HG02798 (cell line): ENCODE measurements at regions not wholly inside any gene's neighbourhood (a gene's known extent, or its start where the extent isn't known, plus 50 kb on each side); places are given as distances from the start of the nearest gene placed in this dataset.

ENCODE experiments used
- ATAC-seq: cut with Tn5 transposase; IDR thresholded peaks from one replicate; pipeline ENCODE4 v1.9.1; 2021; ENCODE audit warnings: mild to moderate bottlenecking; ENCODE audit not compliant: unreplicated experiment, poor library complexity

DNA sequence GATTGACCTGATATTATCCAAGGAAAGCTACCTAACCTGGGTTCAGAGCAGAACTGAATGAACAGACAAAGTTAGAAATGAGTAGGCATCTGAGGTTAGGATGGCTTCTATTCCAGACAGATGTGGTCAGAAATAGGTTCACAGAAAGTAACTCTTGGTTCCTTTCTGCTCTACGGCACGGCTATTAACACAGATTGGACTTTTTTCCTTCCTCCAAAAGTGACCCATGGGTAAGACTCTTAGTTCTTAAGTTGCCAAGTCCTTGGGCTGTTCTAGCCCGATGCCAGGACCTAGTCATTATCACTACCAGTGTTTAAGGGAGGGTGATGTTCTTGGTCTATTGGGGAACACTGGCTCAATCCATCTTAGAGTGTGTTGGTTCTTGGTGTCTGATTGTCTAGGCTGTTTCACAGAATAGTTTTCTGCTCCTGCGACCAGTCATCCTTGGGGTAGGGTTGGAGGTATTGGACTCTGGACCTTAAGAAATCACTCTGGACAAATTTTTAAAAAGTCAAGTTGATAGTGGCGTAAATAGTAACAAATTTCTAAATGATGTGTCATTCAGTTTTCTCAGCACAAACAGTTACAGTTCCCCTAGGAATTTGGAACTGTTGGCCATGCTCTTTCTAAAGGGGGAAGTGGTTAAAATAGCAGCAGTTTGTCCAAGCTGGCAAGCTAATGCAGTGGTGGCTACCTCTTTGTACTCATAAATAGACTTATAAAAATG lies 60.1 kb upstream of the MYCBP2 start:
- ATAC-seq = peak; percentile 39

DNA sequence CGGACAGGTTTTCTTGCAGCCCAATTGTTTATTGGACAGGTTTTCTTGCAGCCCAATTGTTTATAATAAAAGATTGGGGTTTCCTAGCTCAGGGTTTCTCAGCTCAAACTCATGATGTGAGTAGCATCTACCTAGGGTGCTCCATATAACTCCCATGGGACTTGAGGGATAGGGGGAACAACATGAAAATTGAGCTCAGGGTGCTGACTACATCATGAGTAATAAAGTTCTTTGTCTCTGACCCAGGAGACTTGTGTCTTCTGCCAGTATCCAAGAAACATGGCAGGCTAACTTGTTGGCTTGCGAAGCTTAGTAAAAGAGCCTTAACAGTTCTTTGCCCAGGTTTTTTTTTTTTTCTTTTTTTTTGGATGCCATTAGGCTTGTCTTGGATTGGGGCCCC lies 59.2 kb upstream of the MYCBP2 start:
- ATAC-seq = no peak

DNA sequence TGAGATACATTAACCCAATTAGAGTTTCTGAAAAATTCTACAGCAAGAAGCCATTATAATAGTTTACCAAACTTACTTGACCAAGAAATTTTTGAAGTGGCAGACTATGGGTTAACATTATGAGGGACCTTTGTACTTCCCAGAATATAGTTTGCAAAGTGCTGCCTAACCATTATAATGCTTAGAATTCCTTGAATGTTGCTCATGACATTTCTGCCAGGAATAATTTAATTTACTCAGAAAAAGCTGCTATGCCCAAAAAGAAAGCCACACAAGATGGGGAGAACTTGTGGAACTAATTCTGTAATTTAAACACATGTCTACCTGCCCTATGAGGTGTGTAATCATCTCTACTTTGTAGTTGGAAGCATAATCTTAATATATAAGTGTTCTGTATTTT lies 58.1 kb upstream of the MYCBP2 start:
- ATAC-seq = no peak

DNA sequence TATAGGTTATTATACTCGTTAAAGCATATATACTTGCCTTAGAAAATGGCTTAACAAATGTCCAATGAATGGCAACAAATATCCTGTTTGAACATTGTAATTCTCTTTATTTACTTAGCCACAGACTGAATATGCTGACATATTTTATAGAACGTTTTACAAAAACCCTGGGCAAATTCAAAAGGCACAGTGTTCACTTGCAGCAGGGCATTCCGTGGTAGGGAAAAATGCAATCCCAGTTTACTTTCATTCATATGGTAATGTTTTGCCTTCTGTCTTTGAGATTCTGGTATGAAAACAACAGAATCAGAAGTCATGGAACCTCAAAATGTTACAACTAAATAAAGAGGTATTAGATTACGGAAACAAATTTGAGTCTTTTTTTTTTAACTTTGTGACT lies 56.2 kb upstream of the MYCBP2 start:
- no peak for ATAC-seq

DNA sequence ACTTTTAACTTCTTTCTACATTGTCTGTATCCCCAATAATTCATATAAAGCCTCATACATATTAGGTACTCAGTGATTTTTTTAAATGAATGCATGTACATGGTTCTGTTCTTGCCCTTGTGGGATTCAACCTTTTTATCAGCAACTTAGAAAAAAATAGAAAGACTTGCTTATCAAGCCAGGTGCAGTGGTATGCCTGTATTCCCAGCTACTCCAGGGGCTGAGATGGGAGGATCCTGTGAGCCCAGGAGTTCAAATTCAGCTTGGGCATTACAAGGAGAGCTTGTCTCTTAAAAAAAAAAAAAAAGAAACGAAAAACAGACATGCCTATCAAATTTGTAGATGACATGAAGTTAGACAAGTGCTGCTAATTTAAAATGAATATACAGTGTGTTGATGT lies 54.2 kb upstream of the MYCBP2 start:
- ATAC-seq = no peak

DNA sequence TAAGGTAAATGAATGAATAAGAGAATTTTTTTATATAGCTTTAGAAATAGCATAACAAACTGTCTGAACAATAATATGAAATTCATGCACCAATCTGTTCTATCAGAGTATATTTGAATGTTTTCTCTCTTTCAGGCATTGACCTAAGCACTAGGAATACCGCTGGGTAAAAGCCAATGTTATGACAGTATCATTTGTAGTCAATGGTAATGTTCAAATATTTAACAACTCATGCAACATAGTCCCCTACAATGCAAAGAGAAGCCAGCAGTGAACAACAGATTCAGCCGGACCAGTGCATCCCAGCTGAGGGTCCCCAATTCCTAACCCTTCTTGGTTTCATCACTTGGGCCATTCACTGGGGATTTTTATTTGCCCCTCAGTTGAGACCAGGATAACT lies 52.6 kb upstream of the MYCBP2 start:
- no peak for ATAC-seq

DNA sequence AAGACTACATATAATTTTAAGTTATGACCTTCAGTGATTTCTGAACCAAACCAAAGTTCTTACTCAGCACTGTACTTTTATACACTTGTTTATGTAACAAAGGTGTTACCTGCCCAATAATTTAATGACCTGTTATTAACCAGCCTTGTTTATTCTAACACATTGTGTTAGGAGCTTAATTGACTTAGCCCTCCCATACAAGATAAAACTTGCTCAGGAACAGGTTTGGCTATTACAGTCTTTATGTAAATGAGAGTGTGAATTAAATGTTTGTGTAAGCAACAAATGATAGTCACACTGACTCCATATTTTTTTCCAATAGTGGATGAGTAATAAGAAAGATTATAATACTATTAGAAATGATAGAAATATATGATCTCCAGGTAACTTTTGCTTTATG lies 51.8 kb upstream of the MYCBP2 start:
- ATAC-seq = no peak

DNA sequence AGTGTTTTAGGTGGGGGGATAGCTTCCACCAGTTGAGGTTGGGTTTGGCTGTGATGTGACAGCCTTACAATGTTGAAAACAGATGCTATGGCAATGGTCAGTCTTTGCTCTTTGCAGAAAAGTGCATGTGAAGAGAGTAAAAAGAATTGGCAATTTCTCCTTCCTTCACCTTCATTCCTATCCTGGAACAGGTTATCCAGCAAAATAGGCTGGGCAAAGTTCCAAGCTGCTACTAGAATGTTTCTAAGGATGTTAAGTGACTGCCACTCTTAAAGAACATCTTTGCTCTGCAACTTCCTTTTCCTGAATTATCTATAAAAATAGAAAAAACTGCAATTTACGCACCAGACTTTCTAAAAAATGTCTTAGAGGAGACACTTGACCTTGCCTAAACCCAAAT lies 50.1 kb upstream of the MYCBP2 start:
- no peak for ATAC-seq
